Fibroblast of pulmonary artery (primary cell): ENCODE measurements at regions not wholly inside any gene's neighbourhood (a gene's known extent, or its start where the extent isn't known, plus 50 kb on each side); places are given as distances from the start of the nearest gene placed in this dataset.

Experiments
- DNase-seq: peaks from one replicate; pipeline ENCODE4 v3.0.0-alpha.2; 2010; ENCODE audit warnings: low read depth
- H3K4me3 ChIP-seq: replicated peaks from 2 replicates; pipeline ENCODE4 v1.5.1; 2011; ENCODE audit warnings: low read depth, mild to moderate bottlenecking, control low read depth, low read length, moderate library complexity
- TF ChIP-seq, protein P1 (sequence below): IDR thresholded peaks from 2 replicates; pipeline ENCODE4 v1.5.1; 2011; ENCODE audit warnings: mild to moderate bottlenecking, control low read depth, low read length, inconsistent platforms; ENCODE audit errors: missing control alignments

DNA sequence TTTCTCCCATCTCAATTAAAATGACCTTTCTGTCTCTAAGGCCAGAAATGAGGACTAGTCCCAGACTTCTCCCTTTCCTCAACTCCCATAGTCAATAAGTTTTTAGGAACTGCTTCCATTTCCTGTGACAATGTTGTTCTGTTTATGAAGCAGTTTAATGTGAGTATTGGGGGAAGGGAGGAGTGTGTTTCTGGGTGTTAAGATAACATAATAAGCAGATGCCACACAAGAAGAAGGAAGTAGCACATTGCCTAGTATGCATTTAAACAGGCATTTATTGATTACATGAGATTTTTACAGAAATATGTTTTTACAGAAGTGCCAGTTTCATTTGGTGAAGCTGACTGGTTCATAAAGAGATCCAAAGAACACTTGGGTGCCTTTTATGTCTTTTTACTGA, 65.6 kb upstream of the TNR start:
- no peak for DNase-seq
- TF ChIP-seq, protein P1, sequence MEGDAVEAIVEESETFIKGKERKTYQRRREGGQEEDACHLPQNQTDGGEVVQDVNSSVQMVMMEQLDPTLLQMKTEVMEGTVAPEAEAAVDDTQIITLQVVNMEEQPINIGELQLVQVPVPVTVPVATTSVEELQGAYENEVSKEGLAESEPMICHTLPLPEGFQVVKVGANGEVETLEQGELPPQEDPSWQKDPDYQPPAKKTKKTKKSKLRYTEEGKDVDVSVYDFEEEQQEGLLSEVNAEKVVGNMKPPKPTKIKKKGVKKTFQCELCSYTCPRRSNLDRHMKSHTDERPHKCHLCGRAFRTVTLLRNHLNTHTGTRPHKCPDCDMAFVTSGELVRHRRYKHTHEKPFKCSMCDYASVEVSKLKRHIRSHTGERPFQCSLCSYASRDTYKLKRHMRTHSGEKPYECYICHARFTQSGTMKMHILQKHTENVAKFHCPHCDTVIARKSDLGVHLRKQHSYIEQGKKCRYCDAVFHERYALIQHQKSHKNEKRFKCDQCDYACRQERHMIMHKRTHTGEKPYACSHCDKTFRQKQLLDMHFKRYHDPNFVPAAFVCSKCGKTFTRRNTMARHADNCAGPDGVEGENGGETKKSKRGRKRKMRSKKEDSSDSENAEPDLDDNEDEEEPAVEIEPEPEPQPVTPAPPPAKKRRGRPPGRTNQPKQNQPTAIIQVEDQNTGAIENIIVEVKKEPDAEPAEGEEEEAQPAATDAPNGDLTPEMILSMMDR = no peak
- H3K4me3 ChIP-seq = no peak overlapping the region

DNA sequence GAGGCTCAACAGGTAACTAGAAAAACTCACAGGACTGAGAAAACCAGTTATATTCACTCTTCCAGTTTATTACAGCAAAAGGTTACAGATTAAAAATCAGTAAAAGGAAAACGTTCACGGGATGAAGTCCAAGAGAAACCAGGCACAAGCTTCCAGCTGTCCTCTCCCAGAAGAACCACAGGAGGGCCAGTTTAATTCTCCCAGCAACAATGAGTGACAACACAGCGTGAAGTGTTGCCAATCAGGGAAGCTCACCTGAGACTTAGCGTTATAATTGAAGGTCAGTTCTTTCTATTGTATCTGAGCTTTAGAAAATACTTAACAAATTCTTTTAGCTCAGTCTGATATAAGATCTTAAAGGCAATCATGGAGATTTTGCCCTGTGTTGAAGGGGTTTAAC, 65.2 kb upstream of the TNR start:
- H3K4me3 ChIP-seq = no peak overlapping the region
- no peak for DNase-seq
- TF ChIP-seq, protein P1 = no peak

DNA sequence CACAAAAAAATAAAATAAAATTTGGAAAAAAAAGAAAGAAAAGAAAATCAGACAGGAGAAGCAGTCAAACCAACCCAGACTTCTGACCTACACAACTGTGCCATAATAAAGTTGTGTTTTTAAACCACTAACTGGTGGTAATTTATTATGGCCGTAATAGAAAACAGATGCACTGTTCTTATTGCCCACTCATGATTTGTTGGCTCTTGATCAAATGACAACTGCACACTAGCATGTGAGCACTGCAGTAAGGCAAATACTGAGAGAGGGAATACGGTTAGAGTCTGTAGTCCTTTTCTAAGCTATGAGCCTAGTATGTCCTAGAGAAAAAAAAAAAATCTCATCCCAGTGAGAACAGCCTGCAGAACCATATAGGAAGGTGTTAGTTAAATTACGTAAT, 61.2 kb upstream of the TNR start:
- DNase-seq = no peak
- TF ChIP-seq, protein P1 = no peak
- no peak overlapping the region for H3K4me3 ChIP-seq

DNA sequence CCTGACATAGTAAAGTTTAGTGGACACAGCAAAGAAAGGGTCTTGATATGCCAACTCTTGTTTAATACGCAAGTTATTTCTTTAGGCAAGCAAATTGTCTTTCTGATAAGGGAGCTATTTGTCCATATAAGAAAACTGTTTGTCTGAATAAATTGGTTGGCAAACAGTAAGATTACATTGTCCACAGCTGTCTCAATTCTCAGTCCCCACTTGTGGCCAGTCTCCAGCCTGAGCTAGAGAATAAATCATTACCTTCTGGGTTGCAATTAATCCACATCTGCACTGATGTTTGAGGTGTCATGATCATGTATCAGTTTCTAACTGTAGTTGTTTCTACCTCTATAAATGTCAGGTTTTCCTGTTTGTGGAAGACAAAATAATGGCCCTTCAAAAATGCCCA, 60.0 kb upstream of the TNR start:
- TF ChIP-seq, protein P1 = no peak
- no peak for DNase-seq
- no peak overlapping the region for H3K4me3 ChIP-seq

DNA sequence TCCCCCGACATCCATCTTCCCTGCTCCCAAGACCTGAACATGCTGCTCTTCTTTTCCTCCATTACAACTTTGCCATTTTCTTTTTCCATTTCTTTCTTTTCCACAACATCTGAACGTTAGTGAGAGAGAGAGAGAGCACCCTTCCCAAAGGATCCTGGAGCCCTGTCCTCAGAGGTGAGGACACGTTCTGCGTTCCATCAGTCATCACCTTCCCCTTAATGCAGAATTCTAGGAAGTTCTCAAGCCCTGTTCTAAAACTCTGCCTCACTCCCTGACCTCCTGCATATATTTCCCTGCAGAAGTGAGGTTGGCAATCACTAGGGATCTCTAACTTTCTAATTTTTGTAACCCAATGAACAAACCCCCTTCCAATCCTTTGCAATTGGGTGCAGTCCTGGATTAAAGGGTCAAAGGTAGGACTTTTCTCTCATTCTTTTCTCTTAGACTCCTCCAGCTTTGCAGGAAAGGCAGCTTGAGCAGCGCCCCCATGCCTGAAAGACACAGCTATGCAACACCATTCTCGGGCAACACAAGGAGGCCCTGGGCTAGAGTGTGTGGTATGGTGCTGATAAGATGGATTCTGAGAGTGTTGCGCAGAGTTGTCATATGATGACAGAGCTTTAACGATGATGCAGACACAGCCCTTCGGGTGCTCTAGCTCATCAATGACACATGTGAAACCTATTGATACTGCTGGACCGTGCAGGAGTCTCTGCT, 59.2 kb upstream of the TNR start:
- H3K4me3 ChIP-seq = no peak overlapping the region
- TF ChIP-seq, protein P1 = no peak
- no peak for DNase-seq

DNA sequence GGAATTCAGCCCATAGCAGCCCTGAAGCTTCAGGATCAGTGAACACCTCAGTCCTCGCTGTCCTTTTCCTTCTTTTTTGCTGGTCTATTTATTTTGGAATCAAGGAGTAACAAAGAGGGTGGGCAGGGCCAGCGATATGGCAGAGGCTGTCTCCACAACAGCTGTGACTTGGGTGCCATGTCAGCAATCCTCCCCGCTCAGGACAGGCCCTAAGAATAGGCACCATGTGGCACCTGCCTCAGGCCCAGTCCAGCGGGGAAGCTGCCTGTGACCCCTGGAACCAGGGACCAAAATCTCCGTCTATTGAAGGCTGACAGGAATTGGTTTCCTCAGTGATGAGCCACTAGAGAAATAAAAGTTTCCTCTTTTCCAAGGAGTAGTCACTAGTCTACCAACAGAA, 58.6 kb upstream of the TNR start:
- no peak for DNase-seq
- TF ChIP-seq, protein P1 = no peak
- H3K4me3 ChIP-seq = no peak overlapping the region

DNA sequence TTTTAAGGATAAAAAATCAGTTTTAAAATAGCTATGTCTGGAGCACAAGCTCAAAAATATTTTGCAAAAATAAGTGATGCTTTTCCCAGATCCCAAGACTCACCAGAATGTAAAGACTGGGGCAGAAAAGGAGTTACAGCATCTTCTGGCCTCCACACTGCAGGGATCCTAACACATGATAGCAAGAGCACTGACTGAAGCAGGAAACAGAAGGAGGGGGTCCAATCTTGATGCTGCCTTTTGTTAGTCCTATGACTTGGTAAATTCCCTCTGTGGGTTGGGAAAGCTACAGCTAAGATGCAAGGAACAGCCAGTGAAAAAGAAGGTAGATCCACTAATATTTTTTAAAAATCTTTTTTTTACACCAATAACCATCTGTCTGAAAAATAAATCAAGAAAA, 54.2 kb upstream of the TNR start:
- TF ChIP-seq, protein P1 = no peak

More for the DNA sequence above, 54.2 kb upstream of the TNR start:
- H3K4me3 ChIP-seq = no peak overlapping the region
- no peak for DNase-seq
